NCI-H146 (cell line): ENCODE measurements at regions not wholly inside any gene's neighbourhood (a gene's known extent, or its start where the extent isn't known, plus 50 kb on each side); places are given as distances from the start of the nearest gene placed in this dataset.

Experiments
- DNase-seq: peaks from one replicate; lab custom pipeline; 2025; lab: John Stamatoyannopoulos, UW

DNA sequence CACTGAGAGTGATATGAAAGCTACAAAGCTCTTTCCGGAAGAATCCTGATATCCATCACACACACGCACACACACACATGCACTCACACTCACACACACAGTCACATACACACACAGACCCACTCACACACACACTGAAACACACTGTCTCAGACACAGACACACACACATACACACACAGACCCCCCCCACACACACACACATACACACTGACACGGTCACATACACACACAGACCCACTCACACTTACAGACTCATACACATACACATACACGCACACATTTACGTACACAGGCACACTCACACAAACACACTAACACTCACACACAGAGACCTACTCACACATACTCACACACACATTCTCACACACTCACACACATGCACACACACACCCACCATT is 58.6 kb downstream of the LIG4 start:
- no peak for DNase-seq

DNA sequence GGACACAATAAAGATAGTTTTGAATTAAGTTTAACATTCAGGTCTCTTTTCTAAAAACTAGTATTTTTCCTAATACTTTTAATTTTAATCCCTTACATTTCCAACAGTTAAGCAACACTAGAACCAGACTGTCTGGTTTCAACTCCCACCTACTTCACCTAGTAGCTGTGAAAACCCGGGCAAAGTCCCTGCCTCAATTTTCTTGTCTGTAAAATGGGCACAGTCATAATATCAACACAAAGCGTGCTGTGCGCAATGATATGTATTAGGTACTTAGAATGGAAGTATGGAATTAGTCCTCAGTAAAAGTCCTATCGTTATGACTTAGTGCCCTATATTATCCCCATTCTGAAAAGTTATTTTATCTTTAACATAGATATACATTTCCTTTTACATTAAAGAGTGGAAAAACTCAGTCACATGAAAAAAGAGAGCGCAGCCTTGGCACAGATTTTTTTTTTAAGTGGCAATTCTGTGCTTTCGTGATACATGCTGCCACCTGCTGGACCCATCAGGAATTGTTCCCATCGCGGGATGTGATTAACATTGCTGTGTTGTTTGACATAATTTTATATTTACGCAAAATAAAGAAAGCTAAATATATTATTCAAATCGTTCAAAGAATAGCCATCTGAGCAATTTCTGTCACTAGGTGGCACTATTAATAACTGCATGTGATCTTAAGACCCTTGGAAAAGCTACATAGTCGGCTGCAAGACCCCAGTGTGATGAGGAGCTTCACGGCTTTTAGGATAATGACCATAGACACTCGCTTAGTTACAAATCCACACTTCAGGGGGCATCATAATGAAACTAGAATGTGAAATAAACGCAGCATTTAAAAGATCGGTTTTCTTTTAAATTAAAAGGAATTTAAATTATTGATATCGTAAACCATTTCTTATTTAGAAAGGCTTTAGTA is 59.9 kb downstream of the LIG4 start:
- DNase-seq, result peak; percentile 12

DNA sequence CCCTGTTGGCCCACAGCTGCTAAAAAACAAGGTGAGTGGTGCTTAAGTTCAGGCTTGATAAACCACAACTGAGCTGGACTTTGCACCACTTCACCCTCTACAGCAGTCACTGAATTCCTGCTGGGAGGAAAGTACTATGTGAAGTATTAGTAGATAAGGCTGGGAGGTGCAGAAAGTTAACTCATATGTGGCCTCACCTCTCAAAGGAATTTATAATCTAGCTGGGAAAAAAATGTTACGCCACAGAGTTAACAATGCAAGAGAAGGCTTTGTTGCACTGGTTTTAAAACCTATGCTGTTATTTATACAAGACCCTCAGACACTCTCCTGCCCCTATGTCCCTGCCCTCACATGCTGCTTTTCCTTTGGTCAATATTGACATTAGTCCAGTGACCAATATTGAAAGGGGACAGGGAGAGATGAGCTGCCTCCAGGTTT is 60.9 kb downstream of the LIG4 start:
- no peak for DNase-seq

DNA sequence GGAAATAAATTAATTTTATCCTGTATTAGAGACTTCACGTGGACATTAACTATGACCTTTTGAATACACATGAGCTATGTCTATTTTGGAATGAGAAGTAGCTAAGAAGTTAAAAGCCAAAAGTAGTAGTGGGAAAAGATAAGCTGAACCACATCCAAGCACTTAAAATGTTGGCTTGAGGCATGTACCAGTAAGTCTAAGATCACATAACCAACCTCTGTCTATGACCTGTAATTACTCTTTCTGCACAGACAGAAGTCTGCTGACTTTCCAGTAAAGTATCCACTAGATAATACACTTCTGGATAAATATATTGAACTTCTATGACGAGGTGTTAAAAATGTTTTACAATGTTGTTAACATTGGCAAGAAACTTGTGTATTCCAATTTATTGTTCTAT is 68.7 kb downstream of the LIG4 start:
- no peak for DNase-seq

DNA sequence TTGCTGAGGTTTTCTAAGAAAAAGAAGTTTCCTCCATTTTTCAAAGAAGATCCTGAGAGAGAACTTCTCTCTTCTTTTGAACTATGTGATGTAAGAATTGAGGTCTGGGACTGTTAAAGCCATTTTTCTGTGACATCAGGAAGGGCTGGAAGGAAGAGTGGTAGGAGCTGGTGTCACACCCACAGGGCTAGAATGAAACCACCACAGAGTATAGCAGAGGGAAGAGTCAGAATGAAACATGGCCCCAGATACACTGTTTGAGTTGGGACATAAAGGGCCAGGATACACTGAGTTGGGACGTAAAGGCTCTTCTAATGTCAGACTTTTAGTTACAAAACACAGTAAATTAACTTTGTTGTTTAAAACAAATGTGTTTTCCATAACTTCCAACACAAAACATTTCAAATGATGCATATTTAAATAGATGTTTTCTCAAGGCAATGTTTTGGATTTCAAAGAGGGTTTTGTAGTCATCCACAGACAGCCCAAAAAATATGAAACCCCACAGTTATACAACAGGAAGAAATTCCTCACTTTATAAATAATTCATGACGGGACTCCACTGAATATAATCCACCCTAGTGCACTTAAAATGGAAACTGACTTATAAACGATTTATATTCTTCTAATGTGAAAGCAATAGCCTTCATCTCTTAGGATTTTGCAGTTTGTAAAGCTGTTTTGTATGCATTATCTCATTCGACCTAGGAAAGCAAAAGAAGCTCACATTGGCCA is 72.5 kb downstream of the LIG4 start:
- DNase-seq, result no peak

DNA sequence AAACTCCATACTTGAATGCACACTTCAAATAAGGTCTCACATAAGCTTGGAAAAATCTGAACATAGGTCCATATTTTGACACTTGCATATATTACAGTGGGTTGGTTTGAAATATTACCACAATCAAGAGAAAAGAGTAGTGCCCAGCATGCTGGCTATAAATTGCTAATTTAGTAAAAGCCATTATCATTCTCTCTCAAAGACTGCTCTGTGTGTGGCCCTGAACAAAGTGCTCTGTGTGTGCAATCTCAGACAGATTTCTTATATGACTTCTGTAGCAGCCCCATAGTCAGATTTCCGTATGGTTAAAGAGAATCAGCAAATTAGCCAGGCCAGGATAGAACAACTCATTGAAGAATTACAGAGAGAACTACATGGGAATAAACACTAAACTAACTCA is 78.2 kb downstream of the LIG4 start:
- no peak for DNase-seq

DNA sequence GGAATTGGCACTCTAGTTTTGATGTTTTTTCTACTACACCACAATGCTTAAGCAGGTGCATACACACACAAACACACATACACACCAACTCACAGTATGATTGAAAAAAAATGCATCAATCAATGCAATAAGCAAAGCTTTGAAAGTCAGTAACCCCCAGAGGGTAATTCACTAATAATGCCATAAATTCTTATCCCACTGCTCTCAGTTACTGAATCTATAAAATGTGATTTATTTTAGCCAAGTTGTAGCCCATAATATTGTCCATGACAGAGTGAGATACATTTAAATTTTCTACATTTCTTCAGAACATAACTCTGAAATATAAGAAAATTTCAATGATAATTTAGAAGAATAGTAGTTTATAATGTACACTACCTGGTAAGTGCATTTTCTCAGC is 87.9 kb downstream of the LIG4 start:
- no peak for DNase-seq

DNA sequence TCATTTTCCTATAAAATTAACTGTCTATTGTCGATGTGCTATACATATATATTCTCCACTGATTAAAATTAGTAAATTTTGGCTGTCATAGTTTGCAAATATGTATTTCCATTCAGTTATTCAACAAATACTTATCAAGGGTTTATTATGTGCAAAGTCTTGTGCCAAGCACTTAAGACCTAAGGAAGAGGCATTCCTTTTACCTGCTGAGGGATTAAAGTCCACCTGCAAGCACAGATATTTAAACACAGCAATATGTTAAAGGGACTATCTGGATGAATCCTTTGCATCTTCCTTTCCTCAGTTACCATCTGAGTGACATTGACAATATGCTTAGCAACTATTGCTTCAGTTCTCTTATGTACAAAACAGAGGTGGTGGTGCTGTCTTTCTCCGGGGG is 89.3 kb downstream of the LIG4 start:
- no peak for DNase-seq

DNA sequence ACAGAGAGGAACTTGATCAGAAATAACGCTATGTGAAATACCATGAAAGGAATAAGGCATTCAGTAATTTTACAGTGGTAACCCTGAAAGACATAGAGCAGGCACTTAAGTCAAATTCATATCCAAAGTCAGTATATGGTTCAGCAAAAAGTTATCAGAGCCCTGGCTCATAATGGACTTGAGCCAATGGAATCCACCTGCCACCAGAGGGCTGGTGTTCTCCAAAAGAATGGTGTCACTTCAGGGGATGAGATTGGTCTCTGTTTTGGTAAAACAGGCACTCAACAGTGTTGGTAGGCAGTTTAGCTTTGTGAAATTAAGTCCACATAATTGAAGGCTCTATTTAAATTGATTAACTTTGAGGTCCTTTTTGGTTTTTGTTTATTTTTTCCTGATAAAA is 93.9 kb downstream of the LIG4 start:
- no peak for DNase-seq

DNA sequence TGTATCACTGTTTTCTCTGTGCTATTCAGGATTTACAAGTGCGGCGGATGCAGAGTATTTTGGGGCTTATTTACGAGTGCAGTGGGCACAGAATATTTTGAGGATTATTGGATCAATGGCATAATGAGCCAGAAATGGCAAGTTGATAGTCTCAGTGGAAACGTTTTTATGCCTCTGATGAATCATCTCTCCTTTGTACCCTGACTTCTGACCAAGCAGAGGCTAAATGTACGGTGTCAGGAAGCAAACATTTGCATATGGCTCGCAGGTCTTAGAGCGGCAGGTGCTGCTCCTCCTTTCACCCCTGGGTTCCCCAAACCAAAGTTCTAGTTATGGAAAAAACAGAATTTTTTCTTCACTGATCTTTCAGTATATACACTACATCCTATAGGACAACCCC is 94.5 kb downstream of the LIG4 start:
- DNase-seq, result no peak

DNA sequence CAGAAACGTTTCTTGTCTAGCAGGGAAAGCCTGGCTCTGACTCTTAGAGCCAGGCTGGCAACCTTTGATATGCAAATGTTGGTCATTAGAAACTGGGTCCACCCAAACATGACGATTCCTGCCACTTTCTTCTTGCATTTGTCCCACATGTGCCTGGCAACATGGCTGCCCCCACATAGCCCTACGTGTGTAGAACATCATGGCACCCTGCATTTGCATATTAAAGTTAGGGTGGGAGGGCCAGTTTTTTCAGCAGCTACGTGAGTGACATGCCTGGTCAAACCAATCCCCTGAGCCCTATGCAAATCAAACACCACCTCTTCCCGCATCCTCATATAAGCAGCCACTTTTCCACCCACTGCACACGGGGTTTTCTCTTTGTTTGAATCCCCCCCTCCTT is 95.0 kb downstream of the LIG4 start:
- peak; percentile 77 for DNase-seq

DNA sequence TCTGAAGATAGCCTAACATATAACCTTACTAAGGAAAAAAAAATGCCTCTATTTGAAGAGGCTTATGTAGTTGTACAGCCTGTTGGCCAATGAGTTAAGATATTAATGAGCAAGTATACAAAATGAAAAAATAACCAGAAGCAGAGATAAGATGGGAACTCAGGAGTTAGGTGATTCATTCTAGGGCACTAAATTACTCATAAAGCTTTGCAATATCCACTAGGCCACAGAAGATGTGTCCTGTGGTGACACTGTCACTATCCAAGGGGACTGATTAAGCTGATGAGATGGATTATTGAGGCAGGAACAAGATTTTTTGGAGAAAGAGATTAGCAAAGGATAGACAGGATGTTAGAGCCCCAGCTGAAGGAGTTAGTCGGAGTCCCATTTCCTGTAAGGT is 99.6 kb downstream of the LIG4 start:
- no peak for DNase-seq

DNA sequence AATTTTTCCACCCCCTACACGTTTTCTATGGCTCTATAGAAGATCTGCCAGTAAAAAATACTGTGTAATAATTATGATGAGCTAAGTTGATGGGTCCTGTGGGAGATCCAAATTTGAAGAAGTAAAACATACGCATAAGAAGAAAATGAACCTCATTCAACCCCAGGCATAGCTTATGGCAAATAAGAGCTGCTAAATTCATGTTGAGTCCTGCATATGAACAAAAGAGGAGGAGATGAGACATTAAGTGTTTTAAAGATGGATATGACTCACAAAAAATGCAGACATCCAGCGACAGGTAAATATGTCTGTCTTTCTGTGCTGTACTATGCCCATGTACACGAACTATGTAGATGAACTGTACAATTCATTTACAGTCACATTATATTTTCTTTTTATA is 101.9 kb downstream of the LIG4 start:
- DNase-seq, result no peak

DNA sequence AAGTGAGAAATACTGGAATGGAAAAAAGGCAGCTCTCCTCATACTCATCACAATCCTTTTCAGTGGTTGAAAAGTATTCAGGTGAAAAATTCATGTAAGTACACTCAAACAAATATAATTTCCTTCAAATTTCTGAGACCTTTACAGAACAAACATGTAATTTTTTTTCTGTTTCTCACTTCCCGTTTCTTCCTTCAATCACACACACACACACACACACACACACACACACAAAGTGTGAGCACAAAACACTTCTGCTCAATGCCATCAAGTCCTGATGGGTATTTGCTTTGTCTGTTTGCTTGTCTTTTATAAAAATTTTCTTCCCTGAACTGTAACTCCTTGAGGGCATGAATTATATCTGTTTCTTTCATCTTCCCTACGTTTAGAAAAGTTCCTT is 110.6 kb downstream of the LIG4 start:
- no peak for DNase-seq

DNA sequence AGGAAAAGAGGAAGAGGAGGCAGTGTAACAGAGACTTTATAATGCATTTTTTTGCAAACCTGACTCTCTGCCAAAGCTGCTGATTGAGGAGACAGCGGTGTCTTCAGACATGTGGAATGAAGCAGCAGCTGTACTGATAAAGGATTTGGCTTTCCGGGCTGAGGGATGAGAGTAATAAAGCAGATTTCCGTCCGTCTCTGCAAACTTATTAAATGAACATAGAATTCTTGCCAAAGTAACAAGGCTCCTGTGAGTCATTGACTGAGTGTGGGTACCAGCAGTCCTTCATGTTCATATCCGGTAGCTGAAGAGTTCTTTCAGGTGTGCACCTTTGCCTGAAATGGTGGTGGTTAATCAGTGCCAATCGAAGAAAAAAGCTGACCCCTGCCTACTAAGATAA is 112.6 kb downstream of the LIG4 start:
- no peak for DNase-seq

DNA sequence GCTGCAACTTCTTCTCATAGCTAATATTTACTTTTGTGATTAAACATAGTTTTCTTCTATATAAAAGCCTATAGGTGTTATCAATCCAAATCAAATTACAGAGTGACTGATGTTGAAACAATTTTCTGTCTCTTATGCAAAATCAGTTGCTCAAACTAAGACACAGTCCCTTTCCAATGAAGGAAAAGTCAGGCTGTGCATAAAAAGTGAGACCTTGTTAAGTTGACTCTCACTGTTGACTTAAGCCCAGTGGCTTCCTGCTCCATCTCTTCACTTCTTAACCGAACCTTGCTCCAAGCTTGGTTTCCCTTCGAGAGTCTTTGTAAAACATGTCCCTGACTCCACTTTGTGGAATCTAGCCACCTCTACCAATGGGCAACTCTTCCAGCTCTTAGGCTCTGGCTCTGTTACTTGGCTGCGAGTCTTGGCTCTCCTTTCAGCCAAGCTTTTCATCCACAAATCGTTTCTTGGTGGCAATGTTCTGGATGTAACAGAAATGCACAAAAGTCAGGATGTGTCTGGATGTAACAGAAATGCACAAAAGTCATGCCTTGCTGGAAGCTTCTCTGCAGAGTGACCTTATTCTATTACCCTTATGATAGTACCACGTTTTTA is 118.9 kb downstream of the LIG4 start:
- no peak for DNase-seq

DNA sequence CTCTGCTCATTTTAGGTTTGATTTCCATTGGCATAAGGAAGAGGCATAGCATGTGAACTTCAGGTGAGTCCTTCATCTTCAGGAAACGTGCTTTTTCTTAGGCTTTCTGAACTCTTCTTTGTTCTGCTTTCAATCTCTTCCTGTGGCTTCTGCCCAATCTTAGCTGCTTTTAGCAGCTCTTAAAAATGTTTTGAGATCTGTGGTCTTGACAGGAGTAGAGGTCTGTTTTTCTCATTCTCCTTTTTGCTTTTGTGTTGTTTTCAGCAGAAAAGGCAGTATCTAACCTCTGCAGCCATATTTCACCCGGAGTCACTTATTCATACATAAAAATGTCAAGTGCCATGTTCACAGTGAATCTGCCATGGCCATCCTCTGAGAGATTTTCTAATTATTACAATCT is 120.3 kb downstream of the LIG4 start:
- no peak for DNase-seq

DNA sequence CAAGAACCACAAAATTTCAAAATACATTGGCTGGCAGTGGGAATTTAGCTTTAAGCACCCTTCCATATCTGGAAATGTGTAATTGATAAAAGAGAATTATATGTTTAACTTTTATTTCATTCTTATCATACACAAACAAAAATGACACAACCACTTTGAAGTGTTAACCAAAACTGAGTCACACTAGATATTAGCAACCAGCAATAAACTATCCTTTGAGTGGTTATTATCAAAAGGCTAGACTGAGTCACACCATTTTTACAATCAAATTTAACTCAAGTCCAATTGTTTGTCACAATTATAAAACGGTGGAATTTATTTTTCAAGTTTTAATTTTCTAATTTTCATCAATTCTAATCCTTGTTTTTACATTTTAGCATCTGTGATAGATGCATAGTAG is 121.7 kb downstream of the LIG4 start:
- DNase-seq, result no peak

DNA sequence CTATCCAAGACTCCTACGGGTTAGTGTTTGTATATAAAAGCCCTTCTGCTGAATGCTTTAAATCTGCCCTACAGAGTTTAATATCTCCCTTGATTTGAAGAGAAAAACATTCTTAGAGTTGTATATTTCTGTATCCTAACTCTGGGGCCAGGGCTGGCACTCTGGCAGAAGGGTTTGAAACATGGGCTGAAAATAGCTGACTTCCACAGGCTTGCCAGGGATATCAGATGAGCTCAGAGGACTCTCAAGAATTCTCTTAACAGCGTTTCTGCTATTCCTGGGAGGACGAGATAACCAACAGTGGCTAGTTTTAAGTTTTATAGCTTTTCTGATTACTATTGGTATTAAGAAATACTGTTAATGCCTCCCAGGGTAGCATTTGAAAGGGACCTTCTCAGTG is 127.5 kb downstream of the LIG4 start:
- no peak for DNase-seq

DNA sequence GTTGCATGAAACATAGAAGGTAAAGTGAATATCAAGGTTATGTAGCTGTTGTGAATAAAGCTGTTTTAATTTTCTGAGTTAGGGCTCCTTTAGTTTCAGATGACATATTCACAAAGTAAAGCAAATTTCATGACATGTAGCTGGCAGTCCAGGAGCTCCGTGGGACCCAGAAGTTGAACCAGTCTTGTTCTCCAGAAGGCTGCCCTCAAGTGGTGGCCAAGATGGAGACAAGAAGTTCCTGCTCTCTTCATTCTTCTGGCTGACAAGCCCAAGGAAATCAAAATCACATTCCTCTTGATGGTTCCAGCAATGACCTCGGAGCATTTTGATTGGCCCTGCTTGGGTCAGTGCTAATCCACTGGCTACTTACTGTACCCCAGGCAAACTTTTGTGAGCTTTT is 128.7 kb downstream of the LIG4 start:
- DNase-seq, result no peak

DNA sequence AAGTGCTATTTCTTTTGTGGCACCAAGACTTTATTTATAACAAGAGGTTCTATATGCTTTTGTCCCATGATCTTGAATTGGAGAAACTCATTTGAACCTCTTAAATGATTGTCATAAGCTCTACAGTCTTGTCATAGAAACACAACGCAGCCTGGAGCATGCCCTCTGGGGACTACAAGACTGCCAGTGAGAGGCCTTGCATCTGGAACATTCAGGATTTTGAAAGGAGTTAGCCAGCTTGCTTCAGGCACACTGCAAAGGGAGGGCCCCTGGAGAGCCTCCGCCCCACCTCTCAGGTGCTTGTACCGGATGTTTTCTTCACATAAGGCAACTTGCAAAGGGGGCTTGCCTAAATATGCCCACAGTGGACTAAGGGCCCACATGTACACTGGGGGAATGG is 130.5 kb downstream of the LIG4 start:
- DNase-seq, result no peak

DNA sequence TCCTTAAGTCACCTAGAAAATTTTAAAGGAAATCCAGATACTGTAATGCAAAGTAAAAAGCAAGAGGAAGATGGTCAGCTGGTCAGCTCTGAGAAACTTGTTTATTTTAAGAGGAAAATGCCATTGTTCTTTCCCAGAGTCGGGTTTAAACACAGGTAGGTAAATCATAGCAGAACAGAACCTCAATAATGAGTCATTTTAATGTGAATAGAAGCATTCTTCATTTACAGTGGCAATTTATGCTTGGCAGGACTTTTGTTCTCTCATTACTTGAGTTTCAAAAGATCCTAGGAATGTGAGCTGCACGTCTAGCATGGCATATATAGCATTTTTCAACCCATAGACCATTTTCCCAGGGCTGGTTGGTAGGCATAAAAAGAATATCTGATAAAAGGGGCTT is 132.3 kb downstream of the LIG4 start:
- no peak for DNase-seq

DNA sequence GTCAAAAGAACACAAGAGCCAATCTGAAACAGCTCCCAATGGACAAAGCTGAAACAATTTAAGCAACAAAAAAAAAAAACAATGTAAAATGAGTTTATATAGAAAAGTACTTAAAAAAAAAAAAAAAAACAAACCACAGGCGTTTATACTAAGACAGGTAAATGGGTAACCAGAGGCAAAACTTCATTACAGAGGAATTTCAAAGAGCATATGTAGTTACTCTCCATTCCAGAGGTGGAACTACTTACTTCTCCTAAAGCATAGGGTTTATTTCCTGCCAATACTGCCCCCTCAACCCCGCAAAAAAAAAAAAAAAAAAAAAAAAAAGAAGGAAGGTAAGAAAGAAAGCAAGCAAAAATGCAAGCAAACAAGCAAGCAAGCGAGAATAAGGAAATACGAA is 132.9 kb downstream of the LIG4 start:
- DNase-seq, result no peak
